Peyer's patch (tissue), 4 donors: ENCODE measurements at regions not wholly inside any gene's neighbourhood (a gene's known extent, or its start where the extent isn't known, plus 50 kb on each side); places are given as distances from the start of the nearest gene placed in this dataset.
"Not testable (repeated sequence)": the region's sequence is repeated elsewhere in the genome, so short reads cannot be mapped to it uniquely, and the experiment has no call there.

Experiments used
- DNase-seq, 3 donors: peaks; one replicate each; pipeline ENCODE4 v3.0.0-alpha.2; 2017 to 2019
- H3K27ac ChIP-seq, 4 donors: fragments of 200-600 bp; sonication (generic); one replicate each; pipeline ENCODE4 v1.5.1; 2016 to 2019
- H3K27me3 ChIP-seq, 2 donors: fragments of 200-600 bp; sonication (generic); one replicate each; pipeline ENCODE4 v1.5.1; 2019
- H3K36me3 ChIP-seq, 3 donors: fragments of 200-600 bp; sonication (generic); one replicate each; pipeline ENCODE4 v1.5.1; 2016 to 2019
- H3K4me1 ChIP-seq, 4 donors: fragments of 200-600 bp; sonication (generic); one replicate each; pipeline ENCODE4 v1.5.1; 2016 to 2019
- H3K4me3 ChIP-seq, 4 donors: fragments of 200-600 bp; sonication (generic); 1 replicate in 3 of 4; 2 replicates in 1 of 4; pipeline ENCODE4 v1.5.1; 2016 to 2019; ENCODE audit warnings: mild to moderate bottlenecking in 1 of 4
- H3K9me3 ChIP-seq, 4 donors: fragments of 200-600 bp; sonication (generic); one replicate each; pipeline ENCODE4 v1.5.1; 2016 to 2019; ENCODE audit warnings: mild to moderate bottlenecking in 1 of 4
- CTCF ChIP-seq, 6 experiments: fragments of 450-650 bp in 4 of 6; fragments of 200-600 bp in 2 of 6; sonication (generic) in 1 of 6; IDR thresholded peaks; one replicate each; pipeline ENCODE4 v1.5.1; 2017 to 2019; ENCODE audit warnings: antibody characterized with exemption in 6 of 6, mild to moderate bottlenecking in 3 of 6, moderate library complexity in 1 of 6
- POLR2A ChIP-seq, 2 donors: fragments of 450-650 bp; IDR thresholded peaks; one replicate each; pipeline ENCODE4 v1.5.1; 2017; ENCODE audit warnings: antibody characterized with exemption in 2 of 2, mild to moderate bottlenecking in 2 of 2, moderate library complexity in 2 of 2

DNA sequence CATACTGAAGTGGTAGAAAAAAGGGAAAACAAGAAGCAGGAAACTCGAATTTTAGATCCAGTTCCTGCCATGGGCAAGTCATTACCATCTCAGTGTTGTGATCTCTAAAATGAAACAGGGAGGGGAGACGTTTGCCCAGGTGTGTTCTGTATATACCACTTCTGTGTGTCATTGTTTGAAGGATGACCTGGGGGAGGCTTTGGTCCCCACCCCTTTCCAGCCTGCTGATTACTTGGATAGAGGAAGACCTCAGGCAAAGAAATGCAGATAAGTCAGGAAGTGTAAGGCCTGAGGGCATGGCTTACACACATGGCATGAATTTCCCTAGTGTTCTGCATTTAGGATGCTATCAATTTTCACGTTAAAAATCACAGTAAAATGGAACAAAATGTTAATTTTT, 205.2 kb upstream of the CXCR4 start:
- no peak for DNase-seq
- TF ChIP-seq CTCF (IDR thresholded peaks at IDR 0.05) (no peak), POLR2A (IDR thresholded peaks at IDR 0.05) (no peak)
- no peaks in the 10 kb centered on the region for H3K36me3 ChIP-seq

GRCh38 chr2:136322428-136322827, 204.5 kb upstream of the CXCR4 start:
- DNase-seq = no peak
- H3K27me3 ChIP-seq = no peaks in the 10 kb centered on the region
- no peaks in the 10 kb centered on the region for H3K36me3 ChIP-seq
- no peak overlapping the region for H3K27ac ChIP-seq
- no peak overlapping the region for H3K4me3 ChIP-seq
- peaks cover 0 to 5% (median 0%) of the 10 kb centered on the region in 4 donors for H3K4me1 ChIP-seq
- no peaks in the 10 kb centered on the region for H3K9me3 ChIP-seq
- no peak for TF ChIP-seq CTCF (IDR thresholded peaks at IDR 0.05)
- TF ChIP-seq POLR2A (IDR thresholded peaks at IDR 0.05) = no peak

More for the DNA sequence above, 205.2 kb upstream of the CXCR4 start:
- Histone ChIP-seq H3K4me3 (no peak overlapping the region), H3K27me3 (no peaks in the 10 kb centered on the region), H3K27ac (no peak overlapping the region), H3K4me1 (peaks cover 0 to 5% (median 0%) of the 10 kb centered on the region in 4 donors), H3K9me3 (no peaks in the 10 kb centered on the region)

DNA sequence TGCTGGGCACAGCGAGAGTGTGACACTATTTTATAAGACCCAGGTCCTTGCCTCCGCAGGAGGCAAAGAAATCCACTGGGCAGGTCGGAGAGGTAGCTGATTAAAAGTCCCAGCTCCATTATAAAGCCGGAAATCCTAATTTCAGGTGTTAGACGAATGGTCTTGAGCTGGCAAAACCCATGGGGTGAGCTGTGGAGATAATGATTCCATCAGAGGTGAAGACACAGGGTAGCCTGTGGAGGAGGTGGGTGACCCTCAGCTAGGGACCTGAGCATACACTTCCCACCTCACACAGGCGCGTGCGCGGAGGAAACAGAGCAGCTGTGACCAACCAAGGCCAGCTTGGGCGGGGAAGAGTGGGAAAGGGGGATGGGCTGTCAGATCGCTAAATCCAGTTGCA, 201.7 kb upstream of the CXCR4 start:
- no peak for TF ChIP-seq POLR2A (IDR thresholded peaks at IDR 0.05)
- no peak for TF ChIP-seq CTCF (IDR thresholded peaks at IDR 0.05)
- no peak overlapping the region for H3K27ac ChIP-seq
- no peak overlapping the region for H3K4me3 ChIP-seq
- no peaks in the 10 kb centered on the region for H3K9me3 ChIP-seq
- H3K4me1 ChIP-seq = no peaks in the 10 kb centered on the region
- no peaks in the 10 kb centered on the region for H3K36me3 ChIP-seq
- no peaks in the 10 kb centered on the region for H3K27me3 ChIP-seq
- no peak for DNase-seq

- Histone ChIP-seq H3K9me3 (no peaks in the 10 kb centered on the region), H3K4me3 (no peak overlapping the region), H3K27ac (no peak overlapping the region), H3K4me1 (no peaks in the 10 kb centered on the region), H3K27me3 (no peaks in the 10 kb centered on the region), H3K36me3 (no peaks in the 10 kb centered on the region)
- no peak for DNase-seq
- no peak for TF ChIP-seq POLR2A (IDR thresholded peaks at IDR 0.05)
- no peak for TF ChIP-seq CTCF (IDR thresholded peaks at IDR 0.05)
These were observed 201.3 kb upstream of the CXCR4 start for GRCh38 chr2:136319237-136319636.

DNA sequence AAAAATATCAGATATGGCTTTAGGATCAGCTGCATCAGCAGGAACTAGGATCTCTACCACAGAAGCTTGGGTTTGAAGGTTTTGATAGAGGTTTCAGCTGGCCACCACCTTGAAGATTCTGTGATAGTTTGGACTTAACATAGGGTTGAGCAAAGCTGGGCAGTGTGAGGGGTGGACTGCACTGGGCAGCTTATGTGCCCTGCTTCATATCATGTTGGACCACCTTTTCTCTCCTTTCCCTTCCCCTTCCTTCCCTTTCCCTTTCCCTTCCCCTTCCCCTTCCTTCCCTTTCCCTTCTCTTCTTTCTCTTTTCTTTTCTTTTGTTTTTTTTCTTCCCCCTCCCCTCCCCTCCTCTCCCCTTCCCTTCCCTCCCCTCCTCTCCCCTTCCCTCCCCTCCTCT, 196.3 kb upstream of the CXCR4 start:
- no peak for DNase-seq

DNA sequence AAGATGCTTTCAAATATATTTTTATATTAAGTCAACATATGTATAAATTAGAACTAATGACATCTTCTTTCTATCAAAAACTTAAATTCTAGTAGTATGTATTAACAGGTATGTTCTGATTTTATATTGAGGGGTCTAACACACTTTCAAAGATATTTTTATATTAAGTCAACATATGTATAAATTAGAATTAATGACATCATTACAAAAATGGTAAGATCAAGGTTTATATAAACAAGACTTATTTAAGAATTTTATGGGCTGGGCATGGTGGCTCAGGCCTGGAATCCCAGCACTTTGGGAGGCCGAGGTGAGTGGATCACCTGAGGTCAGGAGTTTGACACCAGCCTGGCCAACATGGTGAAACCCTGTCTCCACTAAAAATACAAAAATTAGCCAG, 194.6 kb upstream of the CXCR4 start:
- not testable (repeated sequence) for H3K4me3 ChIP-seq, DNase-seq, H3K27ac ChIP-seq, H3K27me3 ChIP-seq, H3K9me3 ChIP-seq, H3K4me1 ChIP-seq, H3K36me3 ChIP-seq

More for the DNA sequence above, 196.3 kb upstream of the CXCR4 start:
- Histone ChIP-seq H3K9me3 (no peaks in the 10 kb centered on the region), H3K36me3 (no peaks in the 10 kb centered on the region), H3K4me3 (no peak overlapping the region), H3K4me1 (no peaks in the 10 kb centered on the region), H3K27me3 (no peaks in the 10 kb centered on the region), H3K27ac (no peak overlapping the region)
- TF ChIP-seq CTCF (IDR thresholded peaks at IDR 0.05) (no peak), POLR2A (IDR thresholded peaks at IDR 0.05) (no peak)
